WTC11 (cell line): ENCODE measurements at regions not wholly inside any gene's neighbourhood (a gene's known extent, or its start where the extent isn't known, plus 50 kb on each side); places are given as distances from the start of the nearest gene placed in this dataset.

ENCODE experiments used
- ATAC-seq: fragments of 200-7000 bp; cut with Tn5 transposase; 2 replicates; pipeline ENCODE4 v1.10.0; 2021; ENCODE audit warnings: mild to moderate bottlenecking, moderate library complexity
- CTCF ChIA-PET: fragments of 300-600 bp; sonication (Branson Sonifier 250); formaldehyde crosslinking; loops from one replicate; lab custom pipeline; 2021; ENCODE audit warnings: antibody characterized with exemption; lab: Charles Lee
- POLR2A ChIA-PET: fragments of 350-600 bp; sonication (Branson Sonifier 250); formaldehyde crosslinking; loops from one replicate; lab custom pipeline; 2021; ENCODE audit warnings: antibody characterized with exemption; lab: Charles Lee
- DNase-seq: peaks from one replicate; pipeline ENCODE4 v3.0.0; 2021; ENCODE audit warnings: low spot score
- H3K27ac Mint-ChIP-seq: 2 replicates; pipeline ENCODE4 v1.8.0; 2021; ENCODE audit warnings: mixed read lengths
- H3K27me3 Mint-ChIP-seq: 2 replicates; pipeline ENCODE4 v1.8.0; 2021; ENCODE audit warnings: low read depth, mild to moderate bottlenecking, moderate library complexity, mixed read lengths
- H3K36me3 Mint-ChIP-seq: 2 replicates; pipeline ENCODE4 v1.8.0; 2021; ENCODE audit warnings: mixed read lengths
- H3K4me1 Mint-ChIP-seq: 2 replicates; pipeline ENCODE4 v1.8.0; 2022; ENCODE audit warnings: mixed read lengths
- H3K4me3 Mint-ChIP-seq: 2 replicates; pipeline ENCODE4 v1.8.0; 2021; ENCODE audit warnings: mild to moderate bottlenecking, moderate library complexity, mixed read lengths
- H3K9me3 Mint-ChIP-seq: 2 replicates; pipeline ENCODE4 v1.8.0; 2021; ENCODE audit warnings: mixed read lengths
- CREB1 ChIP-seq: sonication (generic); formaldehyde crosslinking; IDR thresholded peaks from 2 replicates; pipeline ENCODE4 v1.8.0; 2023; ENCODE audit warnings: mild to moderate bottlenecking, missing genetic modification reagents
- CREM ChIP-seq: sonication (generic); formaldehyde crosslinking; IDR thresholded peaks from 2 replicates; pipeline ENCODE4 v1.8.1; 2022; ENCODE audit warnings: mild to moderate bottlenecking, missing genetic modification reagents, moderate library complexity
- E2F4 ChIP-seq: sonication (generic); formaldehyde crosslinking; IDR thresholded peaks from 2 replicates; pipeline ENCODE4 v1.8.1; 2022; ENCODE audit warnings: low read depth, mild to moderate bottlenecking, moderate library complexity, missing genetic modification reagents, borderline replicate concordance
- ETV6 ChIP-seq: sonication (generic); formaldehyde crosslinking; IDR thresholded peaks from 2 replicates; pipeline ENCODE4 v1.8.1; 2022; ENCODE audit warnings: mild to moderate bottlenecking, missing genetic modification reagents
- FOXK1 ChIP-seq: sonication (generic); formaldehyde crosslinking; IDR thresholded peaks from 2 replicates; pipeline ENCODE4 v1.8.0; 2022; ENCODE audit warnings: mild to moderate bottlenecking, moderate library complexity, missing genetic modification reagents
- GABPB1 ChIP-seq: sonication (generic); formaldehyde crosslinking; IDR thresholded peaks from 2 replicates; pipeline ENCODE4 v1.8.1; 2023; ENCODE audit warnings: mild to moderate bottlenecking, missing genetic modification reagents
- IRF2 ChIP-seq: sonication (generic); formaldehyde crosslinking; IDR thresholded peaks from 2 replicates; pipeline ENCODE4 v1.8.0; 2022; ENCODE audit warnings: low read depth, missing genetic modification reagents, borderline replicate concordance
- MLX ChIP-seq: sonication (generic); formaldehyde crosslinking; IDR thresholded peaks from 2 replicates; pipeline ENCODE4 v1.8.1; 2023; ENCODE audit warnings: mild to moderate bottlenecking, missing genetic modification reagents, moderate library complexity
- NFYB ChIP-seq: sonication (generic); formaldehyde crosslinking; conservative IDR thresholded peaks from 2 replicates; pipeline ENCODE4 v1.8.0; 2022; ENCODE audit warnings: low read depth, missing genetic modification reagents
- PREB ChIP-seq: sonication (generic); formaldehyde crosslinking; IDR thresholded peaks from 2 replicates; pipeline ENCODE4 v1.8.1; 2022; ENCODE audit warnings: mild to moderate bottlenecking, missing genetic modification reagents, moderate library complexity, borderline replicate concordance
- STAT6 ChIP-seq: sonication (generic); formaldehyde crosslinking; conservative IDR thresholded peaks from 2 replicates; pipeline ENCODE4 v1.8.1; 2023; ENCODE audit warnings: mild to moderate bottlenecking, low read depth, missing genetic modification reagents, moderate library complexity
- ZBTB21 ChIP-seq: sonication (generic); formaldehyde crosslinking; IDR thresholded peaks from 2 replicates; pipeline ENCODE4 v1.8.1; 2023; ENCODE audit warnings: mild to moderate bottlenecking, missing genetic modification reagents, borderline replicate concordance
- ZNF423 ChIP-seq: fragments of 250-450 bp; sonication (Bioruptor Pico); IDR thresholded peaks from 2 replicates; pipeline ENCODE4 v2.1.2; 2022; ENCODE audit warnings: mild to moderate bottlenecking, moderate library complexity
- TF ChIP-seq, protein P1 (sequence below): fragments of 250-450 bp; sonication (Bioruptor Pico); IDR thresholded peaks from 2 replicates; pipeline ENCODE4 v1.9.0; 2021; ENCODE audit warnings: mild to moderate bottlenecking
- TF ChIP-seq, protein P2 (sequence below): sonication (generic); formaldehyde crosslinking; IDR thresholded peaks from 2 replicates; pipeline ENCODE4 v1.8.0; 2022; ENCODE audit warnings: mild to moderate bottlenecking, missing genetic modification reagents

DNA sequence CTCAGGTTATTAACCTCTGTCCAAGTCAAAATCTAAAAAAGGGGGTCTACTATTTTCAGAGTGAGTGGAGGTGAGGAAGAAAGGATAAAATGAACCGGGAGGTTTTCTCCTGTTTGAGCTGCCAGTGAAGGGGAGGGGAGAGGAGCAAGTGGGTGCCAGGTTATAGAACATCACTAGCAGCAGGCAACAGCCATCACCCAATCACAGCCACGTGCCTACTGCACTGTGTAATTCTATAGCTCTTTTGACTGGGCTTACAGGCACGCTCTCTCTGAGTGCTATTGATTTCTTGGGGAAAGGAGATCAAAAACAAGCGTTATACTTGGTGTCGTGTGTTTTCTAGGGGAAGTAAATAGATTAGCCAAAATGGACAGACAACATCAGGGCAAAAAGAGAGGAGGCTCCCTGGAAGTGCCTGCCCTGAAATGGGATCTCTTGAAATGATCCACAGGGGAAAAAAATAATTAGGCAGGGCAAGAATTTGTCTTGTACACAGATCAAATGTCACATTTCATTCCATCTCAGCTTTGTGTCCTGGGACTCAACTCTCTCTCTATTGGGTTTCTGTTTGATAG lies 300.5 kb upstream of the LCORL start (continued):
- TF ChIP-seq MLX (CRISPR knock-in tag) (no peak), STAT6 (CRISPR knock-in tag) (no peak), FOXK1 (CRISPR knock-in tag) (no peak), IRF2 (CRISPR knock-in tag) (no peak), CREB1 (no peak), CREM (CRISPR knock-in tag) (no peak), GABPB1 (CRISPR knock-in tag) (no peak), NFYB (CRISPR knock-in tag) (no peak), ZNF423 (CRISPR knock-in tag) (no peak)
- TF ChIP-seq, protein P1, sequence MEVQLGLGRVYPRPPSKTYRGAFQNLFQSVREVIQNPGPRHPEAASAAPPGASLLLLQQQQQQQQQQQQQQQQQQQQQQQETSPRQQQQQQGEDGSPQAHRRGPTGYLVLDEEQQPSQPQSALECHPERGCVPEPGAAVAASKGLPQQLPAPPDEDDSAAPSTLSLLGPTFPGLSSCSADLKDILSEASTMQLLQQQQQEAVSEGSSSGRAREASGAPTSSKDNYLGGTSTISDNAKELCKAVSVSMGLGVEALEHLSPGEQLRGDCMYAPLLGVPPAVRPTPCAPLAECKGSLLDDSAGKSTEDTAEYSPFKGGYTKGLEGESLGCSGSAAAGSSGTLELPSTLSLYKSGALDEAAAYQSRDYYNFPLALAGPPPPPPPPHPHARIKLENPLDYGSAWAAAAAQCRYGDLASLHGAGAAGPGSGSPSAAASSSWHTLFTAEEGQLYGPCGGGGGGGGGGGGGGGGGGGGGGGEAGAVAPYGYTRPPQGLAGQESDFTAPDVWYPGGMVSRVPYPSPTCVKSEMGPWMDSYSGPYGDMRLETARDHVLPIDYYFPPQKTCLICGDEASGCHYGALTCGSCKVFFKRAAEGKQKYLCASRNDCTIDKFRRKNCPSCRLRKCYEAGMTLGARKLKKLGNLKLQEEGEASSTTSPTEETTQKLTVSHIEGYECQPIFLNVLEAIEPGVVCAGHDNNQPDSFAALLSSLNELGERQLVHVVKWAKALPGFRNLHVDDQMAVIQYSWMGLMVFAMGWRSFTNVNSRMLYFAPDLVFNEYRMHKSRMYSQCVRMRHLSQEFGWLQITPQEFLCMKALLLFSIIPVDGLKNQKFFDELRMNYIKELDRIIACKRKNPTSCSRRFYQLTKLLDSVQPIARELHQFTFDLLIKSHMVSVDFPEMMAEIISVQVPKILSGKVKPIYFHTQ, result no peak
- TF ChIP-seq, all 79 proteins: peak for 0

GRCh38 chr4:18319431-18319830 lies 297.9 kb upstream of the LCORL start:
- CTCF ChIA-PET, result no interaction called here
- no peaks in the 10 kb centered on the region for H3K4me1 Mint-ChIP-seq
- no peaks in the 10 kb centered on the region for H3K36me3 Mint-ChIP-seq
- no peak for DNase-seq
- ATAC-seq, result no peak
- H3K4me3 Mint-ChIP-seq, result no peak overlapping the region
- TF ChIP-seq ETV6 (no peak), PREB (no peak), ZBTB21 (CRISPR knock-in tag) (no peak), E2F4 (CRISPR knock-in tag) (no peak)
- TF ChIP-seq, protein P1, result no peak
- TF ChIP-seq, protein P2, sequence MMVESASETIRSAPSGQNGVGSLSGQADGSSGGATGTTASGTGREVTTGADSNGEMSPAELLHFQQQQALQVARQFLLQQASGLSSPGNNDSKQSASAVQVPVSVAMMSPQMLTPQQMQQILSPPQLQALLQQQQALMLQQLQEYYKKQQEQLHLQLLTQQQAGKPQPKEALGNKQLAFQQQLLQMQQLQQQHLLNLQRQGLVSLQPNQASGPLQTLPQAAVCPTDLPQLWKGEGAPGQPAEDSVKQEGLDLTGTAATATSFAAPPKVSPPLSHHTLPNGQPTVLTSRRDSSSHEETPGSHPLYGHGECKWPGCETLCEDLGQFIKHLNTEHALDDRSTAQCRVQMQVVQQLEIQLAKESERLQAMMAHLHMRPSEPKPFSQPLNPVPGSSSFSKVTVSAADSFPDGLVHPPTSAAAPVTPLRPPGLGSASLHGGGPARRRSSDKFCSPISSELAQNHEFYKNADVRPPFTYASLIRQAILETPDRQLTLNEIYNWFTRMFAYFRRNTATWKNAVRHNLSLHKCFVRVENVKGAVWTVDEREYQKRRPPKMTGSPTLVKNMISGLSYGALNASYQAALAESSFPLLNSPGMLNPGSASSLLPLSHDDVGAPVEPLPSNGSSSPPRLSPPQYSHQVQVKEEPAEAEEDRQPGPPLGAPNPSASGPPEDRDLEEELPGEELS (CRISPR knock-in tag), result no peak
- POLR2A ChIA-PET, result no interaction called here
- H3K27me3 Mint-ChIP-seq, result no peaks in the 10 kb centered on the region
- no peaks in the 10 kb centered on the region for H3K9me3 Mint-ChIP-seq
- no peak overlapping the region for H3K27ac Mint-ChIP-seq
